HepG2 (cell line): ENCODE measurements at regions not wholly inside any gene's neighbourhood (a gene's known extent, or its start where the extent isn't known, plus 50 kb on each side); places are given as distances from the start of the nearest gene placed in this dataset.
A peak's percentile ranks its signal among the peaks of the same experiment; 100 is the strongest.

ENCODE experiments used
- CAMTA2 ChIP-seq: sonication (generic); formaldehyde crosslinking; IDR thresholded peaks from 2 replicates; pipeline ENCODE4 v1.4.0; 2020; ENCODE audit warnings: mild to moderate bottlenecking, missing genetic modification reagents, borderline replicate concordance
- CTCF ChIP-seq: sonication (generic); formaldehyde crosslinking; IDR thresholded peaks from 2 replicates; pipeline ENCODE4 v1.5.0; 2020; ENCODE audit warnings: mild to moderate bottlenecking, missing genetic modification reagents, moderate library complexity
- FOSL1 ChIP-seq: sonication (generic); formaldehyde crosslinking; IDR thresholded peaks from 2 replicates; pipeline ENCODE4 v1.9.0; 2021; ENCODE audit warnings: missing genetic modification reagents, borderline replicate concordance
- FOSL2 ChIP-seq: sonication (generic); formaldehyde crosslinking; IDR thresholded peaks from 2 replicates; pipeline ENCODE4 v1.4.0; 2020; ENCODE audit warnings: missing genetic modification reagents
- HNRNPL ChIP-seq: fragments of 200-400 bp; formaldehyde crosslinking; IDR thresholded peaks from 2 replicates; pipeline ENCODE4 v1.6.1; 2017; ENCODE audit warnings: mild to moderate bottlenecking, low read depth, low read length
- JUND ChIP-seq: sonication (generic); formaldehyde crosslinking; IDR thresholded peaks from 2 replicates; pipeline ENCODE4 v1.8.0; 2022; ENCODE audit warnings: mild to moderate bottlenecking, missing genetic modification reagents
- MAZ ChIP-seq, 2 experiments: sonication (generic) in 1 of 2; formaldehyde crosslinking in 1 of 2; IDR thresholded peaks; 2 replicates each; pipeline versions ENCODE4 v1.5.0 to v1.6.1; 2012 to 2020; ENCODE audit warnings: low read depth in 2 of 2, mild to moderate bottlenecking in 2 of 2, borderline replicate concordance in 1 of 2, improper control_type of control experiment in 1 of 2, low read length in 1 of 2, missing genetic modification reagents in 1 of 2, moderate library complexity in 1 of 2
- TBL1XR1 ChIP-seq: fragments of 150-350 bp; IDR thresholded peaks from 2 replicates; pipeline ENCODE4 v1.6.1; 2014; ENCODE audit warnings: borderline replicate concordance, low read length; ENCODE audit not compliant: partially characterized antibody
- THAP7 ChIP-seq: sonication (generic); formaldehyde crosslinking; IDR thresholded peaks from 2 replicates; pipeline ENCODE4 v1.8.1; 2023; ENCODE audit warnings: mild to moderate bottlenecking, missing genetic modification reagents
- ZFP41 ChIP-seq: sonication (generic); formaldehyde crosslinking; IDR thresholded peaks from 2 replicates; pipeline ENCODE4 v1.4.0; 2020; ENCODE audit warnings: mild to moderate bottlenecking, missing genetic modification reagents, borderline replicate concordance
- ZHX1 ChIP-seq: sonication (generic); formaldehyde crosslinking; IDR thresholded peaks from 2 replicates; pipeline ENCODE4 v1.8.1; 2022; ENCODE audit warnings: low read depth, mild to moderate bottlenecking, missing genetic modification reagents
- ZKSCAN5 ChIP-seq: sonication (generic); formaldehyde crosslinking; IDR thresholded peaks from 2 replicates; pipeline ENCODE4 v1.5.1; 2020; ENCODE audit warnings: mild to moderate bottlenecking, missing genetic modification reagents
- ZNF543 ChIP-seq: sonication (generic); formaldehyde crosslinking; IDR thresholded peaks from 2 replicates; pipeline ENCODE4 v1.4.0; 2020; ENCODE audit warnings: mild to moderate bottlenecking, missing genetic modification reagents
- TF ChIP-seq, protein P1 (sequence below): sonication (generic); formaldehyde crosslinking; IDR thresholded peaks from 2 replicates; pipeline ENCODE4 v1.4.0; 2020; ENCODE audit warnings: missing genetic modification reagents

GRCh38 chr22:45082795-45083194 is 73.0 kb upstream of the PHF21B start:
- TF ChIP-seq ZNF543 (CRISPR knock-in tag) (no peak), MAZ (IDR thresholded peaks at IDR 0.05; ENCODE audit: borderline replicate concordance, low read depth, low read length) (no peak), MAZ (CRISPR knock-in tag; IDR thresholded peaks at IDR 0.05; ENCODE audit: low read depth) (no peak), CTCF (peak; percentile 51), ZKSCAN5 (CRISPR knock-in tag) (no peak), THAP7 (CRISPR knock-in tag) (no peak), JUND (CRISPR knock-in tag) (no peak), HNRNPL (no peak), FOSL2 (no peak), ZHX1 (CRISPR knock-in tag) (no peak), FOSL1 (no peak), ZFP41 (CRISPR knock-in tag) (no peak), TBL1XR1 (no peak), CAMTA2 (no peak)
- TF ChIP-seq, protein P1, sequence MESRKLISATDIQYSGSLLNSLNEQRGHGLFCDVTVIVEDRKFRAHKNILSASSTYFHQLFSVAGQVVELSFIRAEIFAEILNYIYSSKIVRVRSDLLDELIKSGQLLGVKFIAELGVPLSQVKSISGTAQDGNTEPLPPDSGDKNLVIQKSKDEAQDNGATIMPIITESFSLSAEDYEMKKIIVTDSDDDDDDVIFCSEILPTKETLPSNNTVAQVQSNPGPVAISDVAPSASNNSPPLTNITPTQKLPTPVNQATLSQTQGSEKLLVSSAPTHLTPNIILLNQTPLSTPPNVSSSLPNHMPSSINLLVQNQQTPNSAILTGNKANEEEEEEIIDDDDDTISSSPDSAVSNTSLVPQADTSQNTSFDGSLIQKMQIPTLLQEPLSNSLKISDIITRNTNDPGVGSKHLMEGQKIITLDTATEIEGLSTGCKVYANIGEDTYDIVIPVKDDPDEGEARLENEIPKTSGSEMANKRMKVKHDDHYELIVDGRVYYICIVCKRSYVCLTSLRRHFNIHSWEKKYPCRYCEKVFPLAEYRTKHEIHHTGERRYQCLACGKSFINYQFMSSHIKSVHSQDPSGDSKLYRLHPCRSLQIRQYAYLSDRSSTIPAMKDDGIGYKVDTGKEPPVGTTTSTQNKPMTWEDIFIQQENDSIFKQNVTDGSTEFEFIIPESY (CRISPR knock-in tag) = no peak
